Mammary epithelial cell (primary cell): ENCODE measurements at regions not wholly inside any gene's neighbourhood (a gene's known extent, or its start where the extent isn't known, plus 50 kb on each side); places are given as distances from the start of the nearest gene placed in this dataset.

Experiments
- EZH2 ChIP-seq: IDR thresholded peaks from 2 replicates; pipeline ENCODE4 v1.6.1; 2012; ENCODE audit warnings: low read length, inconsistent platforms, borderline replicate concordance
- TF ChIP-seq, protein P1 (sequence below), 2 donors: IDR thresholded peaks in 1 of 2; conservative IDR thresholded peaks in 1 of 2; 2 replicates each; pipeline ENCODE4 v1.5.1; 2011 to 2012; ENCODE audit warnings: inconsistent platforms in 2 of 2, low read length in 2 of 2, mild to moderate bottlenecking in 2 of 2, control low read depth in 1 of 2, low read depth in 1 of 2; ENCODE audit not compliant: insufficient read depth in 1 of 2; ENCODE audit errors: extremely low read depth in 1 of 2

DNA sequence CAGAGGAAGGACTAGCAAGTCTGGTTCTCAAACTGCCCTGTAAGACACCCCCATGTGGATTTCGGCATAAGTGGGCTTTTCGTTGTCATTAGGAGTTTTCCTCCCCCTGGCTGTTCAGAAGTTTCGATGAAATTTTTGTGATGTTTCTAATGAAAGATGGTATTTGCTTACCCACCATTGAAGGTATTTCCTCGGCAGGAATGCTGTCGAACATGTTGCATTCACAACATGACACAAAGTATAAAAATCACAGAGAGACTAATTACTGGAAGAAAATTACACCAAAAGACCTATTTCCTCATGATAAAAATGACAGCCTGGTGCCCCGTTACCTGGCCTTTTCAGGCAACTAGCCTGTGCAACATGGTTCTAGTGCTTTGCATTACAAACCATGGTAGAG, 144.9 kb downstream of the TXNL1 start:
- TF ChIP-seq, protein P1, sequence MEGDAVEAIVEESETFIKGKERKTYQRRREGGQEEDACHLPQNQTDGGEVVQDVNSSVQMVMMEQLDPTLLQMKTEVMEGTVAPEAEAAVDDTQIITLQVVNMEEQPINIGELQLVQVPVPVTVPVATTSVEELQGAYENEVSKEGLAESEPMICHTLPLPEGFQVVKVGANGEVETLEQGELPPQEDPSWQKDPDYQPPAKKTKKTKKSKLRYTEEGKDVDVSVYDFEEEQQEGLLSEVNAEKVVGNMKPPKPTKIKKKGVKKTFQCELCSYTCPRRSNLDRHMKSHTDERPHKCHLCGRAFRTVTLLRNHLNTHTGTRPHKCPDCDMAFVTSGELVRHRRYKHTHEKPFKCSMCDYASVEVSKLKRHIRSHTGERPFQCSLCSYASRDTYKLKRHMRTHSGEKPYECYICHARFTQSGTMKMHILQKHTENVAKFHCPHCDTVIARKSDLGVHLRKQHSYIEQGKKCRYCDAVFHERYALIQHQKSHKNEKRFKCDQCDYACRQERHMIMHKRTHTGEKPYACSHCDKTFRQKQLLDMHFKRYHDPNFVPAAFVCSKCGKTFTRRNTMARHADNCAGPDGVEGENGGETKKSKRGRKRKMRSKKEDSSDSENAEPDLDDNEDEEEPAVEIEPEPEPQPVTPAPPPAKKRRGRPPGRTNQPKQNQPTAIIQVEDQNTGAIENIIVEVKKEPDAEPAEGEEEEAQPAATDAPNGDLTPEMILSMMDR (conservative IDR thresholded peaks at IDR 0.05 in 1 of 2, IDR thresholded peaks at IDR 0.05 in 1 of 2; ENCODE audit: extremely low read depth in 1 of 2, insufficient read depth in 1 of 2, low read depth in 1 of 2, low read length in 2 of 2), result no peak
- no peak for TF ChIP-seq EZH2
